Lung (tissue), 12 donors: ENCODE measurements at regions not wholly inside any gene's neighbourhood (a gene's known extent, or its start where the extent isn't known, plus 50 kb on each side); places are given as distances from the start of the nearest gene placed in this dataset. TPM values are rescaled to one million over a fixed set of nuclear protein-coding genes. Genes with fewer than 3 reads are reported as not detected.

Experiments used
- ATAC-seq: fragments of 200-7000 bp; cut with Tn5 transposase; one replicate; pipeline ENCODE4 v1.9.1; 2020; ENCODE audit warnings: moderate number of reproducible peaks; ENCODE audit not compliant: insufficient read depth, low FRiP score
- DNase-seq, 3 donors: peaks; one replicate each; pipeline ENCODE4 v3.0.0-alpha.2; 2013 to 2017
- H3K27ac ChIP-seq, 2 donors: one replicate each; pipeline ENCODE4 v1.5.1; 2013; ENCODE audit warnings: mild to moderate bottlenecking in 2 of 2, moderate library complexity in 2 of 2, control low read depth in 1 of 2, inconsistent platforms in 1 of 2, low read depth in 1 of 2, low read length in 1 of 2
- H3K27me3 ChIP-seq, 3 donors: one replicate each; pipeline ENCODE4 v1.5.1; 2013; ENCODE audit warnings: low read length in 2 of 3; ENCODE audit not compliant: control insufficient read depth in 3 of 3, insufficient read depth in 3 of 3
- H3K36me3 ChIP-seq, 4 donors: one replicate each; pipeline ENCODE4 v1.5.1; 2013; ENCODE audit warnings: low read length in 4 of 4, mild to moderate bottlenecking in 1 of 4, moderate library complexity in 1 of 4; ENCODE audit not compliant: control insufficient read depth in 4 of 4, insufficient read depth in 4 of 4
- H3K4me1 ChIP-seq, 5 donors: one replicate each; pipeline ENCODE4 v1.5.1; 2013; ENCODE audit warnings: low read length in 5 of 5, mild to moderate bottlenecking in 2 of 5, moderate library complexity in 1 of 5; ENCODE audit not compliant: control insufficient read depth in 5 of 5, insufficient read depth in 5 of 5
- H3K4me3 ChIP-seq: one replicate; pipeline ENCODE4 v1.5.1; 2013; ENCODE audit warnings: mild to moderate bottlenecking, control low read depth, moderate library complexity
- H3K9ac ChIP-seq, 2 donors: one replicate each; pipeline ENCODE4 v1.5.1; 2013; ENCODE audit warnings: low read length in 2 of 2, control low read depth in 1 of 2; ENCODE audit not compliant: insufficient read depth in 1 of 2
- H3K9me3 ChIP-seq, 4 donors: one replicate each; pipeline ENCODE4 v1.5.1; 2013; ENCODE audit warnings: low read length in 3 of 4, mild to moderate bottlenecking in 1 of 4, moderate library complexity in 1 of 4; ENCODE audit not compliant: control insufficient read depth in 4 of 4, insufficient read depth in 3 of 4
- CTCF ChIP-seq: IDR thresholded peaks from 2 replicates; pipeline ENCODE4 v1.5.1; 2012; ENCODE audit warnings: mild to moderate bottlenecking; ENCODE audit errors: control extremely low read depth, extremely low read depth
- WGBS, 2 donors: extraction: QIAGEN DNeasy Blood & Tissue Kit; methylation state at CpG; one replicate each; pipeline ENCODE4 v1.1.7; 2013; 5-methylcytosine and 5-hydroxymethylcytosine counted together
- small RNA-seq: library from RNA; depleted of rRNA; stranded (forward); fragments of <200 nt; gene quantifications from one replicate; pipeline ENCODE3, GENCODE V24; 2014; ENCODE audit warnings: low replicate concordance
- donor health status: control.
- donor health status: control.
- donor health status: Bipolar disorder and iron deficiency.
- donor health status: healthy.
- donor health status: DM: yes; HTN: yes; CAD: no.

DNA sequence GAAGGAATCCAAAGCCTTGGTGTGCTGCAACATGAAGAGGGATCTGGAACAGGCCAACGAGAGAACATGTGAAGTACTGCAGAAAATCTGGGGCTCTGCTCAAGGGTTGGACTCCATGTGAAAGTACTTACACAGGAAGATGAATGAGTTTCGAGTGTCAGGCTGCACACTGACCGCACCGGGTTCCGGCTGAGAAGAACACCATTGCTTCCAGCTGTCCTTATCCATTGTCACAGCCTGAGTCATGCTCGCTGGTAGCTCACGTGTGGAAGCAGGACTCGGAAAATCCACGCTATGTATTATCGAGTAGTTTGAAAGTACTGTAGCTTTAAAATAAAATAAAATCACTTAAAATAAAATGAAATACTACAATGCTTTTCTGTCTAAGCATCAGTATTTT lies 50.4 kb upstream of the TBL1X start:
- Histone ChIP-seq H3K27me3 (peaks cover 0 to 3% (median 0%) of the 10 kb centered on the region in 3 donors), H3K4me3 (no peak overlapping the region), H3K36me3 (no peaks in the 10 kb centered on the region), H3K4me1 (peaks cover 0 to 9% (median 0%) of the 10 kb centered on the region in 5 donors), H3K9ac (no peak overlapping the region), H3K9me3 (peaks cover 0 to 3% (median 1%) of the 10 kb centered on the region in 4 donors), H3K27ac (no peak overlapping the region)
- 88 to 97% methylated on average over 10 of the region's 10 CpGs for WGBS, 2 donors
- DNase-seq (no peak), ATAC-seq (no peak)
- TF ChIP-seq CTCF: no peak

Small RNA genes in the stretch of these regions (small RNA-seq; reads per million reads assigned to genes)
- not detected for gene AC119618.1
- gene RNA5SP499: not detected
